ENCODE measurements at regions not wholly inside any gene's neighbourhood (a gene's known extent, or its start where the extent isn't known, plus 50 kb on each side); places are given as distances from the start of the nearest gene placed in this dataset.

- Histone ChIP-seq H3K4me1 (ENCODE audit: control insufficient read depth in 2 of 2, insufficient read depth in 2 of 2, low read length in 2 of 2) (no peaks in the 10 kb centered on the region), H3K36me3 (ENCODE audit: control insufficient read depth in 2 of 2, insufficient read depth in 2 of 2, low read length in 2 of 2) (no peaks in the 10 kb centered on the region), H3K27me3 (ENCODE audit: control insufficient read depth in 2 of 2, insufficient read depth in 2 of 2, low read length in 2 of 2) (no peaks in the 10 kb centered on the region), H3K27ac (ENCODE audit: low read depth in 2 of 2, low read length in 2 of 2) (no peak overlapping the region), H3K4me3 (ENCODE audit: low read length in 2 of 2) (no peak overlapping the region), H3K9ac (ENCODE audit: low read depth in 1 of 2, low read length in 2 of 2) (no peak overlapping the region), H3K9me3 (ENCODE audit: control insufficient read depth in 2 of 2, low read length in 2 of 2) (no peaks in the 10 kb centered on the region)
These were observed 136.5 kb downstream of the MAP3K7 start for GRCh38 chr6:90450268-90450953.

DNA sequence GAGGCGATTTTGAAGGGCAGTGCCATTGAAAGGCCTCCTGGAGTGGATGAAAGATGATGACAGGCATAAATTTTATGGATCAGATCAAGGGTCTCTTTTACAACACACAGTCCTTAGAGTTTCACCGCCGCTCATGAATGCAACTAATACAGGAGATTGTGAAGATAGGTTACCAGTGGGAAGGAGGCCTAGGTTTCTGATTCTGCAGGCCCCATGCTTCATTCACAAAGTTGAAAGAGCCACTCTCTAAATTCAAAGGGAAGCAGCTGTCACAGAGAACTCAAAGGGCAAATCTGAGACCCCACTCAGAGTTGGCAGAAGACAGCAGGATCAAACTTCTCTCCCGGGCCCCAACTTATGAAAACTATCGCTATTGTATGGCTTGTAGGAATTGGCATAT lies 137.6 kb downstream of the MAP3K7 start:
- Histone ChIP-seq H3K4me3 (ENCODE audit: low read length in 2 of 2) (no peak overlapping the region), H3K27me3 (ENCODE audit: control insufficient read depth in 2 of 2, insufficient read depth in 2 of 2, low read length in 2 of 2) (no peaks in the 10 kb centered on the region), H3K27ac (ENCODE audit: low read depth in 2 of 2, low read length in 2 of 2) (no peak overlapping the region), H3K4me1 (ENCODE audit: control insufficient read depth in 2 of 2, insufficient read depth in 2 of 2, low read length in 2 of 2) (no peaks in the 10 kb centered on the region), H3K9ac (ENCODE audit: low read depth in 1 of 2, low read length in 2 of 2) (no peak overlapping the region), H3K9me3 (ENCODE audit: control insufficient read depth in 2 of 2, low read length in 2 of 2) (no peaks in the 10 kb centered on the region), H3K36me3 (ENCODE audit: control insufficient read depth in 2 of 2, insufficient read depth in 2 of 2, low read length in 2 of 2) (no peaks in the 10 kb centered on the region)

DNA sequence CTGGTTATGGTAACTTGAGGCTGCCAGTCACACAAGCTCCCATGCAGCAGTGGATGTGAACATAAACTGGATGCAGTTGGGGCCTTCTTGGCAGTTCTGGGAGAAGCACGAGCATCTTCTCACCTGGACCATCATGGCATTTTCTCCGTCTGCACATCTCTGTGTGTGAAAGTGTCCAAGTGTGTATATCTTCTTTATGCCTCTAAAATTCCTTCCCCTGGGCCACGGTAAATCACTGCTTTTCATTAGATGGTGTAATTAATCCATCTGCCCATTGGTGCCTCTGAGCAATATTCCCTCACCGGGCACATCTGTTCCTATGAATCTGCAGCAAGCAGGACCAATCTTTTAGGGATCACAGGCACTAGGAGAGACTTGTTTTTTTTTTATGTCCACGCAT lies 138.0 kb downstream of the MAP3K7 start:
- H3K4me1 ChIP-seq (ENCODE audit: control insufficient read depth in 2 of 2, insufficient read depth in 2 of 2, low read length in 2 of 2): no peaks in the 10 kb centered on the region
- no peaks in the 10 kb centered on the region for H3K36me3 ChIP-seq (ENCODE audit: control insufficient read depth in 2 of 2, insufficient read depth in 2 of 2, low read length in 2 of 2)
- H3K9me3 ChIP-seq (ENCODE audit: control insufficient read depth in 2 of 2, low read length in 2 of 2): no peaks in the 10 kb centered on the region
- H3K27me3 ChIP-seq (ENCODE audit: control insufficient read depth in 2 of 2, insufficient read depth in 2 of 2, low read length in 2 of 2): no peaks in the 10 kb centered on the region
- H3K9ac ChIP-seq (ENCODE audit: low read depth in 1 of 2, low read length in 2 of 2): no peak overlapping the region
- no peak overlapping the region for H3K27ac ChIP-seq (ENCODE audit: low read depth in 2 of 2, low read length in 2 of 2)
- H3K4me3 ChIP-seq (ENCODE audit: low read length in 2 of 2): no peak overlapping the region

- Histone ChIP-seq H3K4me3 (ENCODE audit: low read length in 2 of 2) (no peak overlapping the region), H3K9me3 (ENCODE audit: control insufficient read depth in 2 of 2, low read length in 2 of 2) (no peaks in the 10 kb centered on the region), H3K27ac (ENCODE audit: low read depth in 2 of 2, low read length in 2 of 2) (no peak overlapping the region), H3K4me1 (ENCODE audit: control insufficient read depth in 2 of 2, insufficient read depth in 2 of 2, low read length in 2 of 2) (no peaks in the 10 kb centered on the region), H3K9ac (ENCODE audit: low read depth in 1 of 2, low read length in 2 of 2) (no peak overlapping the region), H3K27me3 (ENCODE audit: control insufficient read depth in 2 of 2, insufficient read depth in 2 of 2, low read length in 2 of 2) (no peaks in the 10 kb centered on the region), H3K36me3 (ENCODE audit: control insufficient read depth in 2 of 2, insufficient read depth in 2 of 2, low read length in 2 of 2) (no peaks in the 10 kb centered on the region)
These were observed 140.7 kb downstream of the MAP3K7 start for GRCh38 chr6:90446164-90446563.

DNA sequence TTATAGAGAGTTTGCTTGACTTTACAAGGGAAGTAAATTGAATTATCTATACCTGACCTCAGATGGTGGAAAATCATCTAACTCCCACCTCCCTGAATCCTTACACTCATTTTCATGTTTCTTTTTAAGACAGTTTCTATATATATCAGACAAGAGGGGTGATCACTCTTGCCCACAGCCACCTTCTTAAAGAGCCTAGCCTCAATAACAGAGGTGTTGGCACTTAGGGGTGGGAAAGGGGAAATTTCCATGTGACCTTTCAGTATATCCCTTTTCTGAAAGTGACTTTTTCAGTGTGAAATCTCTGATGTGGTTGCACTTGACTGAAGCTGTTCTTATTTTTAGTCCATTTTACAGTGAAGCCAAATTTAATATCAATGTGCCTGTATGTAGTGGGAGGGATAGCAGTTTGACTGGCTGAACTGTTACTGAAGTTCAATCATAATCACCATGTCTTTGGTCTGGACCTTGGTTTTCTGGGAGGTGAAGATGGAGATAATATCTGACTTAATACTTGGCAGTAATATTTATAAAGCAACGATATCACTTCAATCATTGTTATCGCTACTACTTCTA lies 141.3 kb downstream of the MAP3K7 start:
- H3K4me3 ChIP-seq (ENCODE audit: low read length in 2 of 2): no peak overlapping the region
- H3K4me1 ChIP-seq (ENCODE audit: control insufficient read depth in 2 of 2, insufficient read depth in 2 of 2, low read length in 2 of 2): no peaks in the 10 kb centered on the region
- H3K27ac ChIP-seq (ENCODE audit: low read depth in 2 of 2, low read length in 2 of 2): no peak overlapping the region

DNA sequence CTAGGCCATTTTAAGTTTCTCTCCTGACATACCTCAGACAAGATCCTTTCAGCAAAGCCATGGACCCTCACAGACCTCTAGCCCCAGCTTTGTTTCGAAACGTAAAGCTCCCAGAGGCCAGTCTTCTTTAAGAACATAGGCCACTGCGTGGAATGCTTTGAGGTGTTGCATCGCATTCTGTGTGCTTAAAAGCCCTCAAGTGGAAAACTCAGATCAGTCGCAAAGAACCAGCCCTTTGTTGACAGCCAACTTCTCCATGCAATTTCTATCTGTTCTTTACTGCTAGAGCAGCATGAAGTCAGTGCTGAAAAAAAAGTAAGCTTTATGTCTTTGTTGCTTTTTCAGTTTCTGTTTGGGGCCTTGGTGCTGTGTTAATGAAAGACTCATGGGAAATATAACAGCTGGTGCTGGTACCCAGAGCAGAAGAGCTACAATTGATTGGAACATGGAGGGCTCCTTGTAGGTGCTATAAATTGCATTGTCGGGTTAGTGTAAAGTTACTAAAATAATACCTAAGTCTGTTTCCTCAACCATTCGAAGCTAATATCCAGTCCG lies 142.6 kb downstream of the MAP3K7 start:
- H3K27me3 ChIP-seq (ENCODE audit: control insufficient read depth in 2 of 2, insufficient read depth in 2 of 2, low read length in 2 of 2): no peaks in the 10 kb centered on the region

More for the DNA sequence above, 141.3 kb downstream of the MAP3K7 start:
- Histone ChIP-seq H3K36me3 (ENCODE audit: control insufficient read depth in 2 of 2, insufficient read depth in 2 of 2, low read length in 2 of 2) (no peaks in the 10 kb centered on the region), H3K9ac (ENCODE audit: low read depth in 1 of 2, low read length in 2 of 2) (no peak overlapping the region), H3K27me3 (ENCODE audit: control insufficient read depth in 2 of 2, insufficient read depth in 2 of 2, low read length in 2 of 2) (no peaks in the 10 kb centered on the region), H3K9me3 (ENCODE audit: control insufficient read depth in 2 of 2, low read length in 2 of 2) (no peaks in the 10 kb centered on the region)

DNA sequence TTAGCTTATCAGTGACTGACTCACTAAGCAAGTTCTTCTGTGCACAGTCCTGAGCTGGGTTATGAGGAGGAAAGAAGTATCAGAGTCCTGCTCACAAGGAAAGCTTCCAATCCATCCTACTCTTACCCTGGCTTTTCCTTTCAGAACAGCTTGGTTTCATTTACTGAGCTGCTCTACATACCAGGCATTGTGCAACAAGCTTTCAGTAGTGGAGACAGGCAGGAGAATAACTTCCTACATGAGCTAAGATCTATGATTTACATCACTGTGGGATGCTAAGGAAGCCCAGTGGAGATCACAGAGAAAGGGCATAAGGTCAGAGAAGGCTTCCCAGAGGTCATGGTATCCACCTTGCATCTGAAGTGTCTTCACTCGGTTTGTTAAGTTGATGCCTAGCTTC lies 144.5 kb downstream of the MAP3K7 start:
- no peaks in the 10 kb centered on the region for H3K27me3 ChIP-seq (ENCODE audit: control insufficient read depth in 2 of 2, insufficient read depth in 2 of 2, low read length in 2 of 2)
- H3K4me1 ChIP-seq (ENCODE audit: control insufficient read depth in 2 of 2, insufficient read depth in 2 of 2, low read length in 2 of 2): no peaks in the 10 kb centered on the region
- no peak overlapping the region for H3K9ac ChIP-seq (ENCODE audit: low read depth in 1 of 2, low read length in 2 of 2)
- no peak overlapping the region for H3K27ac ChIP-seq (ENCODE audit: low read depth in 2 of 2, low read length in 2 of 2)
- no peaks in the 10 kb centered on the region for H3K9me3 ChIP-seq (ENCODE audit: control insufficient read depth in 2 of 2, low read length in 2 of 2)
- H3K36me3 ChIP-seq (ENCODE audit: control insufficient read depth in 2 of 2, insufficient read depth in 2 of 2, low read length in 2 of 2): no peaks in the 10 kb centered on the region
- H3K4me3 ChIP-seq (ENCODE audit: low read length in 2 of 2): no peak overlapping the region

More for the DNA sequence above, 142.6 kb downstream of the MAP3K7 start:
- Histone ChIP-seq H3K4me3 (ENCODE audit: low read length in 2 of 2) (no peak overlapping the region), H3K27ac (ENCODE audit: low read depth in 2 of 2, low read length in 2 of 2) (no peak overlapping the region), H3K9ac (ENCODE audit: low read depth in 1 of 2, low read length in 2 of 2) (no peak overlapping the region), H3K4me1 (ENCODE audit: control insufficient read depth in 2 of 2, insufficient read depth in 2 of 2, low read length in 2 of 2) (no peaks in the 10 kb centered on the region), H3K9me3 (ENCODE audit: control insufficient read depth in 2 of 2, low read length in 2 of 2) (no peaks in the 10 kb centered on the region), H3K36me3 (ENCODE audit: control insufficient read depth in 2 of 2, insufficient read depth in 2 of 2, low read length in 2 of 2) (no peaks in the 10 kb centered on the region)

- no peaks in the 10 kb centered on the region for H3K4me1 ChIP-seq (ENCODE audit: control insufficient read depth in 2 of 2, insufficient read depth in 2 of 2, low read length in 2 of 2)
- no peaks in the 10 kb centered on the region for H3K36me3 ChIP-seq (ENCODE audit: control insufficient read depth in 2 of 2, insufficient read depth in 2 of 2, low read length in 2 of 2)
- H3K9me3 ChIP-seq (ENCODE audit: control insufficient read depth in 2 of 2, low read length in 2 of 2): no peaks in the 10 kb centered on the region
- no peak overlapping the region for H3K4me3 ChIP-seq (ENCODE audit: low read length in 2 of 2)
- H3K27ac ChIP-seq (ENCODE audit: low read depth in 2 of 2, low read length in 2 of 2): no peak overlapping the region
- H3K9ac ChIP-seq (ENCODE audit: low read depth in 1 of 2, low read length in 2 of 2): no peak overlapping the region
- H3K27me3 ChIP-seq (ENCODE audit: control insufficient read depth in 2 of 2, insufficient read depth in 2 of 2, low read length in 2 of 2): no peaks in the 10 kb centered on the region
These were observed 144.1 kb upstream of the BACH2 start for GRCh38 chr6:90440586-90441283.

GRCh38 chr6:90439586-90439985 lies 142.9 kb upstream of the BACH2 start:
- Histone ChIP-seq H3K4me3 (ENCODE audit: low read length in 2 of 2) (no peak overlapping the region), H3K27me3 (ENCODE audit: control insufficient read depth in 2 of 2, insufficient read depth in 2 of 2, low read length in 2 of 2) (no peaks in the 10 kb centered on the region), H3K4me1 (ENCODE audit: control insufficient read depth in 2 of 2, insufficient read depth in 2 of 2, low read length in 2 of 2) (no peaks in the 10 kb centered on the region), H3K36me3 (ENCODE audit: control insufficient read depth in 2 of 2, insufficient read depth in 2 of 2, low read length in 2 of 2) (no peaks in the 10 kb centered on the region), H3K9me3 (ENCODE audit: control insufficient read depth in 2 of 2, low read length in 2 of 2) (no peaks in the 10 kb centered on the region), H3K27ac (ENCODE audit: low read depth in 2 of 2, low read length in 2 of 2) (no peak overlapping the region), H3K9ac (ENCODE audit: low read depth in 1 of 2, low read length in 2 of 2) (no peak overlapping the region)

DNA sequence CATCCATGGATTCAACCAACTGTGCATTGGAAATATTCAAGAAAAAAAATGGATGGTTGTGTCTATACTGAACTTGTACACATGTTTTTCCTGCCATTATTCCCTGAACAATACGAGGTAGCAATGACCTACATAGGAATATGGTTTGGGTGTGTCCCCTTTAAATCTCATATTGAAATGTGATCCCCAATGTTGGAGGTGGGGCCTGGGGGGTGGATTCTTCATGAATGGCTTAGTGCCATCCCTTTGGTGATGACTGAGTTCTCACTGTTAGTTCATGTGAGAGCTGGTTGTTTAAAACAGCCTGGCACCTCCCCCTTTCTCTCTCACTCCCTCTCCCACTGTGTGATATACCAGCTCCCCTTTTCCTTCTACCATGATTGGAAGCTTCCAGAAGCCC lies 139.8 kb upstream of the BACH2 start:
- Histone ChIP-seq H3K9ac (ENCODE audit: low read depth in 1 of 2, low read length in 2 of 2) (no peak overlapping the region), H3K4me3 (ENCODE audit: low read length in 2 of 2) (no peak overlapping the region), H3K36me3 (ENCODE audit: control insufficient read depth in 2 of 2, insufficient read depth in 2 of 2, low read length in 2 of 2) (no peaks in the 10 kb centered on the region), H3K27ac (ENCODE audit: low read depth in 2 of 2, low read length in 2 of 2) (no peak overlapping the region), H3K9me3 (ENCODE audit: control insufficient read depth in 2 of 2, low read length in 2 of 2) (no peaks in the 10 kb centered on the region), H3K4me1 (ENCODE audit: control insufficient read depth in 2 of 2, insufficient read depth in 2 of 2, low read length in 2 of 2) (no peaks in the 10 kb centered on the region), H3K27me3 (ENCODE audit: control insufficient read depth in 2 of 2, insufficient read depth in 2 of 2, low read length in 2 of 2) (no peaks in the 10 kb centered on the region)
